ENCODE measurements at regions not wholly inside any gene's neighbourhood (a gene's known extent, or its start where the extent isn't known, plus 50 kb on each side); places are given as distances from the start of the nearest gene placed in this dataset.

- DNase-seq, result no peak
Measured at GRCh38 chr5:3217771-3218495, 377.7 kb upstream of the IRX1 start.

GRCh38 chr5:3217114-3217513 is 378.5 kb upstream of the IRX1 start:
- DNase-seq, result no peak

- DNase-seq, result no peak
Measured at GRCh38 chr5:3216386-3216785, 379.2 kb upstream of the IRX1 start.

GRCh38 chr5:3214838-3215374 is 380.7 kb upstream of the IRX1 start:
- no peak for DNase-seq

- no peak for DNase-seq
Measured at GRCh38 chr5:3214396-3214795, 381.2 kb upstream of the IRX1 start.

- DNase-seq, result no peak
Measured at GRCh38 chr5:3212869-3213268, 382.8 kb upstream of the IRX1 start.

- DNase-seq, result no peak
Measured at GRCh38 chr5:3210531-3210930, 385.1 kb upstream of the IRX1 start.

GRCh38 chr5:3209918-3210317 is 385.7 kb upstream of the IRX1 start:
- DNase-seq, result no peak

- DNase-seq, result no peak
Measured at GRCh38 chr5:3202570-3202969, 393.1 kb upstream of the IRX1 start.

- no peak for DNase-seq
Measured at GRCh38 chr5:3201941-3202340, 393.7 kb upstream of the IRX1 start.

GRCh38 chr5:3201121-3201520 is 394.5 kb upstream of the IRX1 start:
- no peak for DNase-seq

GRCh38 chr5:3199962-3200755 is 395.5 kb upstream of the IRX1 start:
- DNase-seq, result no peak

- DNase-seq, result no peak
Measured at GRCh38 chr5:3198074-3198449, 397.6 kb upstream of the IRX1 start.

- peak; percentile 62 for DNase-seq
Measured at GRCh38 chr5:3197304-3198073, 398.1 kb upstream of the IRX1 start.

- DNase-seq, result no peak
Measured at GRCh38 chr5:3195994-3196393, 399.6 kb upstream of the IRX1 start.

- no peak for DNase-seq
Measured at GRCh38 chr5:3194684-3195083, 400.9 kb upstream of the IRX1 start.

- no peak for DNase-seq
Measured at GRCh38 chr5:3194271-3194670, 401.4 kb upstream of the IRX1 start.

GRCh38 chr5:3191585-3191984 is 404.0 kb upstream of the IRX1 start:
- DNase-seq, result no peak

GRCh38 chr5:3190930-3191329 is 404.7 kb upstream of the IRX1 start:
- DNase-seq, result no peak

- no peak for DNase-seq
Measured at GRCh38 chr5:3190433-3190832, 405.2 kb upstream of the IRX1 start.

- DNase-seq, result peak; percentile 87
Measured at GRCh38 chr5:3187771-3188425, 407.7 kb upstream of the IRX1 start.

GRCh38 chr5:3186736-3187405 is 408.8 kb upstream of the IRX1 start:
- no peak for DNase-seq
